Erythroblast (primary cell): ENCODE measurements at regions not wholly inside any gene's neighbourhood (a gene's known extent, or its start where the extent isn't known, plus 50 kb on each side); places are given as distances from the start of the nearest gene placed in this dataset.

Experiments
- GATA1 ChIP-seq: IDR thresholded peaks from 2 replicates; pipeline ENCODE4 v1.6.1; 2011; ENCODE audit warnings: low read depth, mild to moderate bottlenecking, control low read depth, low read length, moderate library complexity
- POLR2A ChIP-seq: IDR thresholded peaks from 2 replicates; pipeline ENCODE4 v1.6.1; 2011; ENCODE audit warnings: mild to moderate bottlenecking, low read length

GRCh38 chr11:90874986-90875385 is 652.1 kb upstream of the CHORDC1 start:
- TF ChIP-seq POLR2A (no peak), GATA1 (no peak)
